ENCODE measurements at regions not wholly inside any gene's neighbourhood (a gene's known extent, or its start where the extent isn't known, plus 50 kb on each side); places are given as distances from the start of the nearest gene placed in this dataset.
"Not testable (repeated sequence)": the region's sequence is repeated elsewhere in the genome, so short reads cannot be mapped to it uniquely, and the experiment has no call there.

DNA sequence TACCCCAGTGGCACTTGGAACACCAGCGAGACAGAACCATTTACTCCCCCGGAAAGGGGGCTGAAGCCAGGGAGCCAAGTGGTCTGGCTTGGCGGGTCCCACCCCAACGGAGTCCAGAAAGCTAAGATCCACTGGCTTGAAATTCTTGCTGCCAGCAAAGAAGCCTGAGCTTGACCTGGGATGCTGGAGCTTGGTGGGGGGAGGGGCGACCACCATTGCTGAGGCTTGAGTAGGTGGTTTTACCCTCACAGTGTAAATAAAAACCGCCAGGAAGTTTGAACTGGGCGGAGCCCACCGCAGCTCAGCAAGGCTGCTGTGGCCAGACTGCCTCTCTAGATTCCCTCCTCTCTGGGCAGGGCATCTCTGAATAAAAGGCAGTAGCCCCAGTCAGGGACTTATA lies 62.8 kb downstream of the RPS24 start:
- DNase-seq (ENCODE audit: low read depth in 4 of 4, low spot score in 2 of 4) = not testable (repeated sequence)

DNA sequence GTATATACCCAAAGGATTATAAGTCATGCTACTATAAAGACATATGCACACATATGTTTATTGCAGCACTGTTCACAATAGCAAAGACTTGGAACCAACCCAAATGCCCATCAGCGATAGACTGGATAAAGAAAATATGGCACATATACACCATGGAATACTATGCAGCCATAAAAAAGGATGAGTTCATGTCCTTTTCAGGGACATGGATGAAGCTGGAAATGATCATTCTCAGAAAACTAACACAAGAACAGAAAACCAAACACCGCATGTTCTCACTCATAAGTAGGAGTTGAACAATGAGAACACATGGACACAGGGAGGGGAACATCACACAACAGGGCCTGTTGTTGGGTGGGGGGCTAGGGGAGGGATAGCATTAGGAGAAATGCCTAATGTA lies 68.9 kb downstream of the RPS24 start:
- not testable (repeated sequence) for DNase-seq (ENCODE audit: low read depth in 4 of 4, low spot score in 2 of 4)

DNA sequence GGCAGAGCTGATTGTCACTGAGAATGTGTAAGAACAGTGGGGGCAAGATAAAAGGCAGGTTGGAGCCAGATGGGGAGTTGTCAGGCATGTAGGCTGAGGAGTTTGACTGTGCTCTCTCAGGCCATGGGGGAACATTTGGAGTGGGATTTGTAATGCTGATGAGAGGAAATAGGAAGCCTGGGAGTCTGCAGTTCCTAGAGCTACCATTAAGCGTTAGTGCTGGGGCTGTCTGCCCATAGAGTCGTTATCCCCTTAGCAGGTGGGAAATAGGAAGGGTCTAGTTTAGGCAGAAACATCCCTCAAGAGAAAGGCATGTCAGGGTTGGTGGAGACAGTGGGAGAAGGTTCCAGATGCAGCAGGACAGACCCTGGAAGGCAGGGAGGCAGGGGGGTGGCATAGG lies 75.5 kb downstream of the RPS24 start:
- no peak for DNase-seq (ENCODE audit: low read depth in 4 of 4, low spot score in 2 of 4)

DNA sequence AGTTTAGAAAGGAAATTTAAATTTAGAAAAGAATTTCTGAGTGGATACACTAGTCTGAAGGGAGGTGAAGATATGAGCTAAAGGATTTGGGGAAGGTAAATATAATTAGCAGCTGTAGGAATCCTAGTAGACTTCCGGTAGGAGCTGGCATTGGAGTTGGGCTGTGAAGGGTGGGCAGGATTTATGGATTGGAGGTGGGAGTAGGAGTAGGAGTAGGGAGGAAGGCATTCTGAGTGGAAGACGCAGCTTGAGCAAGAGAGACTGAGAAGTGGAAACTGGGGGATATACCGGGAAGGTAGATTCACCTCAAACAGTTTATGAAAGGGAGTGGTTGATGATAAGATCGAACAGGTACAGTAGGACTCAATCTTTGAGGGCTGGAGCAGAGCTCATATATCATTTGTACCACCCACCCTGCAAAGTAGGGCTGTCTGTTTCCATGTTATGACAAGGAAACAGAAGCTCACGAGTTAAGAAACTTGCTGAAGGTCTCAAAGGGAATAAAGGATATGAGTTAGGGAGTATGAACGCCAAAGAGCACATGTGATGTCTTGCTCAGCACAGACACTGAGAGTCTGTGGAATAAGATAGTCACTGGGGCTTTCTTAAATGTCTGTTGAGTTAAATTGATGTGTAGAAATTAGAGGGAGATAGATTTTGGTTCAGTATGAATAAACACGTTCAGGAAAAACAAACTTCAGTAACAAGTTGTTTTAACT lies 81.6 kb downstream of the RPS24 start:
- DNase-seq (ENCODE audit: low read depth in 4 of 4, low spot score in 2 of 4) = peak in 1 of 4 donors; percentile 47

DNA sequence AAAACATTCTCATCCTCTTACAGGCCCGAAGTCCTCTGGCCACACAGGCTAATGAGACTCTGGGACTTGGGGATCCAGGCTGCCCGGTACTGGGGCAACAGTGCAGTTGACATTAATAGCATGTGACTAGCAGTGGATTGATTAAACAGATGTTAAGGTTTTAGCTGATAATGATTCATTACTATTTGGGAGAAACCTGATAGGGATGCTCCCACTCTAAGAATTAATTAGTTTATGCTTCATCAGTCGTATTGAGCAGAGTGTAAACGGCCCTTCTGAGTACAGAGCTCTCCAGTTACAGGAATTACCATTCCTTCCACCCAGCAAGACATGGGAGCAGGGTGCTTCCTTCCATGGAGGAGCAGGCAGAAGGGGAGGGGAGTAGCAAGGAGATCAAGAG lies 82.7 kb downstream of the RPS24 start:
- peak in 1 of 4 donors; percentile 47 for DNase-seq (ENCODE audit: low read depth in 4 of 4, low spot score in 2 of 4)

DNA sequence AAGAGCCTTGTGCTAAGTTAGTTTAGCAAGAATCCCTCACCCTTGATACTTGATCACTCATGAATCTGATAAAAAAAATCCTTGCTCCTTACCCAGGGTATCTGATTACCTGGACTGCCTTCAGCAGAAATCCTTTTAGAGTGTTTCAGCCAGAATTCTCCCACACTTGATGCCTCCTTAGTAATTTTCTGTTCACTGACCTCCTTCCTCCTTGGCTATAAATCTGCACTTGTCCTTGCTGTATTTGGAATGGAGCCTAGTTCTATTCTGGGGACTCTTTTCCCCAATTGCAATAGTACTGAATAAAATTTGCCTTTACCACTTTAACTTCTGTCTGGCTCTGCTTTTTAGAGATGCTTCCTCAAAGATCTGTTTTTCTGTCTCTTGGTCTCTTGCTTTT lies 84.9 kb downstream of the RPS24 start:
- DNase-seq (ENCODE audit: low read depth in 4 of 4, low spot score in 2 of 4) = no peak

DNA sequence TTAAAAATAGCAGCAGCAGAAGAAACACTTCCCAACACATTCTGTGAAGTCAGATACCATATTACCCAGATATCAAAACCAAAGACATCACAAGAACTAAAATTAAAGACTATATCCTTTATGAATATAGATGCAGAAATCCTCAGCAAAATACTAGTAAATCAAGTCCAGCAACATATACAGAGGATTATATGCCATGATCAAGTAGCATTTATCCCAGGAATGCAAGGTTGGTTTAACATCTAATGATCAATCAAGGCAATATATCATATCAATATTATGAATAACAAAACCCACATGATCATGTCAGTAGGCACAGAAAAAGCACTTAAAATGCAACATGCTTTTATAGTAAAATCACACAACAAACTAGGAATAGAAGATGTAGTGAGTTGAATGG lies 88.1 kb downstream of the RPS24 start:
- no peak for DNase-seq (ENCODE audit: low read depth in 4 of 4, low spot score in 2 of 4)

DNA sequence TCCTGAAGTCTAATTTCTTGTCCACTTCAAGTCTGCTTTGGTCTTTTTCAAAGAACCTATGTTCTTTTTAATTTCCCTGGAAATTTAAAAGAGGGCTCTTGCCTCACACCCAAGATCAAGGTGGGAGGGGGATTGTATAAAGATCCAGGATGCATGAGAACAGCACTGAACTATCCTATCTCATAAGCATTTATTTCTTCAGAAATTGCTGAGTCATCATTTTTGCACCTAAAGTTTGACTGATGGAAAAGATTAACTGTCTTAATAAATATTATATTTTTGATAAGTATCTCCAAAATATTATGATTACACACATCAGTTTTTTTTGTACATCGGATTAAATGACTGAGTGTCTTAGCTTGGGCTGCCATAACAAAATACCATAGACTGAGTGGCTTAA lies 90.5 kb downstream of the RPS24 start:
- no peak for DNase-seq (ENCODE audit: low read depth in 4 of 4, low spot score in 2 of 4)

DNA sequence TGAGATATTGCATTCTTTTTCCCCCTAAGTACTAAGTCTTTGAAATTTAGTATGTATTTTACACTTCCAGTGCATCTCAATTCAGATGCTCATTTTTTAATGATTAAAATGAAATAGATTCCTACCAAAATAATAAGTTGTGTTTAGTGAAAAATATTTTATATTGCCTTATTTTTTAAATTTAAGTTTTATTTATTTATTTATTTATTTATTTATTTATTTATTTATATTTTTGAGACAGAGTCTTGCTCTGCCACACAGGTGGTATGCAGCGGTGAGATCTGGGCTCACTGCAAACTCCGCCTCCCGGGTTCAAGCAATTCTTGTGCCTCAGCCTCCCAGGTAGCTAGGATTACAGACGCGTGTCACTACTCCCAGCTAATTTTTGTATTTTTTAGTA lies 95.5 kb downstream of the RPS24 start:
- DNase-seq (ENCODE audit: low read depth in 4 of 4, low spot score in 2 of 4) = no peak

DNA sequence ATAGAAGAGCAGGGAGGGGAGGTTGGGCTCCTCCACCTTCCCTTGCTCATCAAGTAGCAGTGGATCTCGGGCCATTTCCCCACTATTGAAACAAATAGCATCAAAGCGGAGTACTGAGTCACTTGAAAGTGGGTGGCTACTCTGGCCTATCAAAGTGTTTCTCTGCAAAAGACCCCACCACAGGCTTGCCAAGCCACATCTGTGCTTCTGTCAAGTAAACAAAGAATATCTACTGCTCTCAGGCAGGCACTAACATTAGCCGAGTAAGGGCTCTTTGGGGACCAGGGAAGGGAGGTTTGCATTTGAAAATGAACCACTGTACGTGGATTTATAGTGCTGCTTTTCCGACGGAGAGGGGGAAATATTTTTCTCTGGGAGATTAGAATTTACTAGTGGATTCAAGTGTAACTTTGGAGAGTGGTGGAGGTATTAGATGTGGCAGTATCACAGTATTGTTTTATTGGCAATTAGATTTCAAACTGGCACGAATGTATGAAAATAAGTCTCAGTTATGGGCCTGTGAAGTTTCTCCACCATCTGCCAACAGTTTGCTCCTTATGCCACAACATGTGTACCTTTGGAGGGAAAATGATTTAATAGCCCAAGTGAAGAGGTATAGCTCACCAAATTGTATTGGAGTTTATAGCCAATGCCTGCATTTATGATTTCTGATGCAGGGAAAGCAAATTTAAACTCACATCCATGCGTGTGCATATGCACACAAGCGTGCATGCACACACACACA lies 97.5 kb downstream of the RPS24 start:
- no peak for DNase-seq (ENCODE audit: low read depth in 4 of 4, low spot score in 2 of 4)

DNA sequence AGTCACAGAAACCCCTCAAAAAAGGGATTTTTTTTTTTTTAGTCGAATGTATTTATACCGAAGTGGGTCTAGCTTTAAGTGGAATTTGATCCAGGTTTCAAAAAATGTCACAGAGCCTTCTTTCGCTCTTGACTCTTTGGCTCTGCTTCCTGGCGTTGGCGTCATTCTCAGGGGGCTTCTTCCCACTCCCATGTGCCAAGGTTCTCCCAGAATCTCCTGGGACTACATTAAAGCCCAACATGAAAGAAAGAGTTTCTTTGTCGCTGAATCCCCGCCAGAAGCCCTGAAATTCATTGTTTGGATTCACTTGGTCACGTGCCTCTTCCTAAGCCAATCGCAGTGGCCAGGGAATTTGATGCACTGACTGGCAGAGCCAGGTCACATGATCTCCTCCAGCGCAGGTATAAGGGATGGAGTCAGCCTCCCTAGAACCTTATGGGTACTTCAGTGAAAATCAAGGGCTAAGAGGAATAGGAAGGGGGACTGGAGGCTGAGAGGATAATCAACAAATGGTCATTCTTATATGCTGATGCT lies 101.2 kb downstream of the RPS24 start:
- no peak for DNase-seq (ENCODE audit: low read depth in 4 of 4, low spot score in 2 of 4)

DNA sequence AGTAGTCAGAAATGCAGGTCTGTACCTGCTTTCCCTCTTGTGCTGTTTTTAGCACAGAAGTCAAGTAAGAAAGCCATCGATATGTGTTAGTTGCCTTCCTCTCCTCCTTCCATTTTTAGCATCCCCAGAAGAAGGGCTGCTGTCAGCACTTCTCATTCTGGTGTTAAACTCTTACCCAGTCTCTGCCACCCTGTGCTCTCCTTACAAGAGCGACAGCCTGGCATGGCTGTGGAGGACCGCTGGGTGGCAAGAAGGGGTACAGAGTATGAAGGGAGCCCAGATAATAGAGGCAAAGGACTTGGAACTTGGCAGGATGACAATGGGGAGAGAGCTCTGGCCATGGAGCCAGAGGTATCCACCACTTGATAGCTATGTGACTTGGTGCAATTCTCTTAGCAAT lies 103.5 kb downstream of the RPS24 start:
- no peak for DNase-seq (ENCODE audit: low read depth in 4 of 4, low spot score in 2 of 4)

DNA sequence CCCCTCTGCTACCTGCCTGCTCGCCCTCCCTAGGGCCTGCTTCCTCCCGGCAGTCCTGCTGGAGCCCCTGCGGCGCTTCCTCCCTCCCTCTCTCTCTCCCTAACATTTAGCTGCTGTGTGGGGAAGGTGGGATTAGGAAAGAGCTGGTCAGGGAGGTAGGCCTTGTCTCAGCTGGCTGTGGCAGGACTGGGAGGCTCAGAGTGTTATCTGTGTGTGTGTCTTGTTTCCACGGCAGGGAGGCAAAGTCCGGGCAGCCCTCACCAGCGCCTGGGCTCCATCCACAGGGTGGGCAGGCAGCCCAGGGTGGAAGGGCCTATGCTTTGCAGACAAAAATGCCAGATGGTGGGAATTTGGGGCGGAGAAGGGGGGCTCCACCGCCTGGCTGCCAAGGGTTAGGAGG lies 105.7 kb downstream of the RPS24 start:
- DNase-seq (ENCODE audit: low read depth in 4 of 4, low spot score in 2 of 4) = no peak

DNA sequence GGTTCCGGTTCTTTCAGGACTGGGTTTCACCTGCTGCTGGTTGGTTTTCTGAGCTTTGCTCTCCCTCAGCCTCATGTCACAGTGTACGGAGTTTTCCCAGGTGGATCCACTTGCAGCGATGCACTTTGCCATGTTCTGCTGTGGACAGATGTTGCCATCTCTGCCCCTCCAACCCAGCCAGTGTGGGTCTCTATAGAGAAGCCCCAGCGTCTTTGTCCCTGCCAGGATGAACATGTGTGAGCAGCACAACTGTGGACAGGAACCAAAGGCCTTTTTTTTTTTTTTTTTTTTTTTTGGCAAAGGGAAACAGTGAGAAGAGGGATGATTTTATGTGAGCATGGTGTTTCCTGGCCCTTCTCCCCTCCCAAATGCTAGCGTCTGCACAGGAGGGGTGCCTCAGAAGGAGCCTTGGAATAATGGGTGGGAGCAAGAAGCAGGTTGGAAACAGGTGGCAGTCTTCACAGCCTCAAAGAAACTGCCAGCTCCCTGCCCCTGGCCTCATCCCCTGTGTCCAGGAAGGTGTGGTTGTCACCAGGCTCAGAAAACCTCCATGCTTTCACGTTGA lies 106.5 kb downstream of the RPS24 start:
- DNase-seq (ENCODE audit: low read depth in 4 of 4, low spot score in 2 of 4) = no peak

DNA sequence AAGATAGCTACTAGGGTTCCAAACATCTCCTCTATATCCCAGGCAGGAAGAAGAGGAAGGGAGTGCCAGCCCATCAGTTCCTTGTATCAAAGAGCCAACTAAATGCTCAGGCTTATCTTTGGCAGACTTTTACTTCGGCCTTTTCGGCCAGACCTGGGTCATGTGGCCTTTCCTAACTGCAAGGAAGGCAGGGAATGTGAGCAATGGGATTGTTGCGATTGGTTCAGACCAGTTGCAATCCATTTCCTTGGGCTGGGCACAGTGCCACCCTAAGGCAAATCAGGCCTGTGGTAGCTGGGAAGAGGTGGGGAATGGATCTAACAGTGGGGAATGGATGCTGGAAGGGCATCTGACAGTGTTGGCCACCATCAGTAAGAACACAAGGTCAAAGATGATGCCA lies 109.9 kb downstream of the RPS24 start:
- no peak for DNase-seq (ENCODE audit: low read depth in 4 of 4, low spot score in 2 of 4)

DNA sequence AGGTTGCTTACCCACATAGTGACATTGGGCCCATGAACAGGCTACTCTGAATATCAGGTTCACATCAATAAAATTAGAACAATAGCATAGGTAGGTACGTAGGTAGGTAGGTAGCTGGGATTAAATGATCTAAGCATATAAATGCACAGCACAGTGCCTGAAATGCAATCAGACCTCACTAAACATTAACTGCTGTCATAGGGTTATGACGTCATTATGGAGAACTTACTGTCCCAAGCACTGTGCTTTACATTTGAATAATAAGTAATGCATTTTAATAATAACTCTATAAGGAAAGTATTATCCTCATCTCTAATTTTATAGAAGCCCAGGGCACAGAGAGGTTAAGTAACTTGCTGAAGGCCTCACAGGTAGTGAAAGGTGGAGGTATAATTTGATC lies 112.5 kb downstream of the RPS24 start:
- no peak for DNase-seq (ENCODE audit: low read depth in 4 of 4, low spot score in 2 of 4)

DNA sequence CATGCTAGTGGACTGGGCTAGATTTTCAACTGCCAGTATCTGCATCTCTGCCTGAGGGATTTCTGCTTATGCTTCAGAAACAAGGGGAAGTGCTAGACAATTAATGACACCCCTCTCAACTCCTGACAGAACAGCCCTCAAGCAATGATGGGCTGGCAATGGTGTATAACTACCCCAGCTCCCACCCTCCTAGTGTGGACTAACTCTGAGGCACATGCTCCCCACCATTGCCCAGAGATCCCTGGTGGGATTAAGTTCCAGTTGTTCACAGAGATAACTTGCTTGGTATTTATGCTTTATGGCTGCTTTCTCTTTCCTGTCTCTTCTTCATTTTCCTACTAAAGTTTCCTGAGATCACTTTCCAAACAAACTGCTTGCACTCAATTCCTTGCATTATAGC lies 113.5 kb downstream of the RPS24 start:
- no peak for DNase-seq (ENCODE audit: low read depth in 4 of 4, low spot score in 2 of 4)

DNA sequence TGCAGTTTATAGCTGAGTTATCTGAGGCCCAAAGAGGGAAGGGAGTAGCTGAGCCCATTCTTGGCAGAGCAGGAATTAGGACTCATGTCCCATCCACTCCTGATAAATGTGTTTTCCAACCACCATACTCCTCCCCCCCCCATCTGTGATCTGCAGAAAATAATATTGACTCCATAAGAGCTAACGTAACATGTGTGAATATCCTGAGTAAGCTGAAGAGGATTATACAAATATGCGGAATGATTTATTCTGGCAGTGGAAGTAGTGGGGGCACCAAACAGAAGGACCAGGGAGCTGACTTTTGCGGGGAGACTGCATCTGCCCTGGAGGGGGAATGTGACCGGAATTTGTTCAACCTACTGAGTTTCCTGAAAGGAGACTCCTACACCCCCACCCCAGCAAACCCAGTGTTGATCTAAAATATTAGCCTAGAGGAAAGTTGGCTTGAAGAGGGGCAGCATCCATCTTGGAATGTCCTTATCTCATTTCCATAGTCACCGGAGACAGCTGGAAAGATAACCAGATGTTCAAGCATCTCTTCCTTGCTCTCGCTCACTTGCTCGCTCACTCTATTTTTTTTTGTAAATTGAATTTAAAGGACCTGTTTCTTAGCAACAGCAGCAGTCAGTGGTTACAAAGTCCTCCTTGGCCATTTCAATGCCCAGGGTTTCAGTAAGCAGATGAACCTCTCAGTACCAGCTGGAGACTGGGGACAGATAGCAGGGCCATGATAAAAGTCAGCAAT lies 114.7 kb downstream of the RPS24 start:
- DNase-seq (ENCODE audit: low read depth in 4 of 4, low spot score in 2 of 4) = no peak

DNA sequence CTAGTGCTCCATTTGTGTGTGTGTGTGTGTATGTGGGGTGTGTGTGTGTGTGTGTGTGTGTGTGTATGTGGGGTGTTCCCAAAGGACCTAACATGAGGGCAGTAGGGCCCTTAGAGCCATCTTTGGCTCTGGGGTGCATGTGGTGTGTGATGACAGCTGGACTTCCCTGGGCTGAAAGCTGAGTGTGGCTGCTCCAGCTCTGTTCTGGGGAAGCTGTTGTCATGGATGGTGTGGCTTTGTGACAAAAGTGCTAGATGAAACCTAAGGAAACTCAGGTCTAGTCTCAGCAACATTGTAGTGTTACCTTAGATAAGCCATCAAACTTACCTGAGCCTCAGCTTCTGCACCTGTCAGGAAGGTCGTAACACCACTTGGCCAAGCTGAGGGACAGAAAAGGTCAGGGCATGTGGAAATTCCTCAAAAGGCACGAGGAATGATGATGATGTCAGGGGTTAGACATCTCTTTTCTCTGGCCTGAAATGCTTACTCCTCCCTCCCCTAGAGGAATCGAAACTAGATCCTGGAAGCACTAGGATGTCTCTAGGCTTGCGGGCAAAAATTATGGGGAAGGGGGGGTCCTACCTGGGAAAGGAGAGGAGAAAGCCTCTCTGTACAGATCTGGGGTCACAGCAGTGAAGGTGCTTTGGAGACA lies 115.4 kb downstream of the RPS24 start:
- DNase-seq (ENCODE audit: low read depth in 4 of 4, low spot score in 2 of 4) = peak in 2 of 4 donors; percentile 12 to 19

DNA sequence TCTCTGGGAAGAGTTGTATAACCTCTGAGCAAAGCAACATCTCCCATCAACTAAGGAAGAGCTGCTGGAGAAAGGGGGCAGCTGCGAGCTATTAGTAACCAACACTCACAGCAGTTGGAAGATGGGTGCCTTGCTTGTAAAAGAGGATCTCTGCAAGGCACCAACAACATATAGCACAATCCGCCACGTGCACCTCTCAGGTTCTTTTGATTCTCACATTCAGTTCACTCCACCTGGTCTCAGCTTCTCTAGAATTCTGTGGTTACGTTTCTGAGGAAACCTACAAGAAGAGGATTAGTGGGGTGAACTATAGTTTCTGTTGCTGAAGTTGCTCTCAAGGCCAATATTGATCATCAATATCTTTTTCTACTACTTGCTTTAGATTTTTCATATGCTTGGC lies 117.1 kb downstream of the RPS24 start:
- no peak for DNase-seq (ENCODE audit: low read depth in 4 of 4, low spot score in 2 of 4)

DNA sequence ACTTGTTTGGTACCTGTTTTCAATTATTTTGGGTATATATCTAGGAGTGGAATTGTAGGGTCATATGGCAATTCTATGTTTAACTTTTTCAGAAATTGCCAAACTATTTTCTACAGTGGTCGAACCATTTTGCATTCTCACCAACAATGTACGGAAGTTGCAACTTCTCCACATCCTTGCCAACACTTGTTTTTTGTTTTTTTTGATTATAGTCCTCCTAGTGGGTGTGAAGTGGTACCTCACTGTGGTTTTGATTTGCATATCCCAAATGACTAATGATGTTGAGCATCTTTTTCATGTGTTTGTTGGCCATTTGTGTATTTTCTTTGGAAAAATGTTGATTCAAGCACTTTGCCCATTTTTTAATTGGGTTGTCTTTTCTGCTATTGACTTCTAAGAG lies 122.1 kb downstream of the RPS24 start:
- no peak for DNase-seq (ENCODE audit: low read depth in 4 of 4, low spot score in 2 of 4)
